Bronchial epithelial cell (primary cell): ENCODE measurements at regions not wholly inside any gene's neighbourhood (a gene's known extent, or its start where the extent isn't known, plus 50 kb on each side); places are given as distances from the start of the nearest gene placed in this dataset.

Experiments used
- DNase-seq: peaks from one replicate; pipeline ENCODE4 v3.0.0-alpha.2; 2010; ENCODE audit warnings: low read depth
- FAIRE-seq: peaks from 2 replicates; lab custom pipeline; 2011; peaks lifted over from hg19 to GRCh38; lab: Jason Lieb, UNC
- H3K27me3 ChIP-seq: 2 replicates; pipeline ENCODE4 v1.5.1; 2011; ENCODE audit warnings: low read length; ENCODE audit not compliant: control insufficient read depth, insufficient read depth
- H3K36me3 ChIP-seq: 2 replicates; pipeline ENCODE4 v1.5.1; 2011; ENCODE audit warnings: low read length; ENCODE audit not compliant: control insufficient read depth, insufficient read depth
- H3K4me3 ChIP-seq: 2 replicates; pipeline ENCODE4 v1.5.1; 2011; ENCODE audit warnings: mild to moderate bottlenecking, low read depth, low read length, control low read depth
- CTCF ChIP-seq: IDR thresholded peaks from 2 replicates; pipeline ENCODE4 v1.5.1; 2011; ENCODE audit warnings: mild to moderate bottlenecking, moderate library complexity, low read length, control low read depth, inconsistent platforms; ENCODE audit not compliant: insufficient read depth, severe bottlenecking

DNA sequence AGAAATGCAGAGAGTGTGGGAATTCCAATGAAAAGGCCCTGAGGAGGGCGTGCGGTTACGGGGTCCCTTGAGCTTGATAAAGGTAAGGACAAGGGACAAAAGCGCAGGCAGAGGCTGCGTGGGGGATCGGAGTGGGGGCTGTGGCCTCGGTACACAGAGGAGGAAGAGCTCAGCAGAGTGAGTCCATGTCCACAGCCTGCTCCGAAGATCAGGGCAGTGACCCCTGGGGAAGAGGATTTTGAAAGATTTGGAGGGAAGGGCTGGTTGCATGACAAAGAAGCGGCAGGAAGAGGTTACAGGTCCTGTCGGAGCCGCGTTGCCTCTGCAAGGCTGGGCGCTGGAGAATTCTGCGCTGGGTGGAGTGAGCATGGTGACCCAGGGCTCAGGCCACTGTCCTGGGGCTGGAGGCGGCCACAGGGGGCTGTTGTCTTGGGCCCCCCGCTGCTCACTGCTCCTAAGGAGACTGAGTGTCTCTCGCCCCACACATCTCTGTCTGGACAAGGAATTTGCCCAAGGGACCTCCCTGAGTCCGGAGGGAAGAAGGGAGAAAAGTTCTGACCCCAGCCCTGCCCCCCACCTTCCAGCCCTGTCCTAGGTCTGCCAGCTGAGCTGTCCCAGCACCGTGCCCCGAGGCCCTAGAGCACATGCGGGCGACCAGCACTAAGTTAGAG lies 69.8 kb upstream of the INSIG1 start:
- TF ChIP-seq CTCF = no peak
- Histone ChIP-seq H3K4me3 (no peak overlapping the region), H3K36me3 (no peaks in the 10 kb centered on the region), H3K27me3 (no peaks in the 10 kb centered on the region)
- DNase-seq (no peak), FAIRE-seq (no peak)

DNA sequence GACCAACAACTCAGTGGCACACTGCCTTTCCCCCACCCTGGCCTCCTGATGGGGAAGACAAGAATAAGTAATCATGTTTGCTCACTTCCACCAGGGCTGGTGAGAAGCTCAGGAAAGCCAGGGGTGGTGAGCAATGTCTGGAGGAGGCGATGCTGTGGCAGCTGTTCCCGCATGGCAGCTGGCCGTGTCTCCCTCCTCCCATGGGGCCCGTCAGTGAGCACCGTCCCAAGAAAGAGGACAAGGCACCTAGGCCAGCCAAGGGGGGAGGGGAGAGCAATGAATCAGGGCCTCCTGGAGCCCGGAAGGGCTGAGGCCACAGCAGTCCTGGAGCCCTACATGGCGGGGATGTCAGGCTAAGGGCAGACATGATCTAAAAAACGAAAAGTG lies 69.2 kb upstream of the INSIG1 start:
- H3K27me3 ChIP-seq = no peaks in the 10 kb centered on the region
- TF ChIP-seq CTCF = no peak
- H3K4me3 ChIP-seq = no peak overlapping the region
- DNase-seq (no peak), FAIRE-seq (no peak)
- no peaks in the 10 kb centered on the region for H3K36me3 ChIP-seq

- FAIRE-seq = no peak
- Histone ChIP-seq H3K4me3 (no peak overlapping the region), H3K27me3 (no peaks in the 10 kb centered on the region), H3K36me3 (no peaks in the 10 kb centered on the region)
- no peak for TF ChIP-seq CTCF
- DNase-seq = no peak
These were observed 68.8 kb upstream of the INSIG1 start for GRCh38 chr7:155228894-155229293.

GRCh38 chr7:155229548-155230168 lies 68.0 kb upstream of the INSIG1 start:
- FAIRE-seq = peak; percentile 60
- H3K27me3 ChIP-seq = no peaks in the 10 kb centered on the region

GRCh38 chr7:155230169-155230593 lies 67.5 kb upstream of the INSIG1 start:
- Histone ChIP-seq H3K36me3 (no peaks in the 10 kb centered on the region), H3K4me3 (no peak overlapping the region), H3K27me3 (no peaks in the 10 kb centered on the region)
- peak; percentile 97 for DNase-seq
- TF ChIP-seq CTCF = no peak
- peak; percentile 40 for FAIRE-seq

More at GRCh38 chr7:155229548-155230168, 68.0 kb upstream of the INSIG1 start:
- no peak for TF ChIP-seq CTCF
- DNase-seq = no peak
- H3K4me3 ChIP-seq = no peak overlapping the region
- no peaks in the 10 kb centered on the region for H3K36me3 ChIP-seq
